NCI-H1930 (cell line): ENCODE measurements at regions not wholly inside any gene's neighbourhood (a gene's known extent, or its start where the extent isn't known, plus 50 kb on each side); places are given as distances from the start of the nearest gene placed in this dataset.
"Not testable (repeated sequence)": the region's sequence is repeated elsewhere in the genome, so short reads cannot be mapped to it uniquely, and the experiment has no call there.

Experiments
- DNase-seq, 2 experiments: peaks; one replicate each; lab custom pipeline; 2025; lab: John Stamatoyannopoulos, UW

DNA sequence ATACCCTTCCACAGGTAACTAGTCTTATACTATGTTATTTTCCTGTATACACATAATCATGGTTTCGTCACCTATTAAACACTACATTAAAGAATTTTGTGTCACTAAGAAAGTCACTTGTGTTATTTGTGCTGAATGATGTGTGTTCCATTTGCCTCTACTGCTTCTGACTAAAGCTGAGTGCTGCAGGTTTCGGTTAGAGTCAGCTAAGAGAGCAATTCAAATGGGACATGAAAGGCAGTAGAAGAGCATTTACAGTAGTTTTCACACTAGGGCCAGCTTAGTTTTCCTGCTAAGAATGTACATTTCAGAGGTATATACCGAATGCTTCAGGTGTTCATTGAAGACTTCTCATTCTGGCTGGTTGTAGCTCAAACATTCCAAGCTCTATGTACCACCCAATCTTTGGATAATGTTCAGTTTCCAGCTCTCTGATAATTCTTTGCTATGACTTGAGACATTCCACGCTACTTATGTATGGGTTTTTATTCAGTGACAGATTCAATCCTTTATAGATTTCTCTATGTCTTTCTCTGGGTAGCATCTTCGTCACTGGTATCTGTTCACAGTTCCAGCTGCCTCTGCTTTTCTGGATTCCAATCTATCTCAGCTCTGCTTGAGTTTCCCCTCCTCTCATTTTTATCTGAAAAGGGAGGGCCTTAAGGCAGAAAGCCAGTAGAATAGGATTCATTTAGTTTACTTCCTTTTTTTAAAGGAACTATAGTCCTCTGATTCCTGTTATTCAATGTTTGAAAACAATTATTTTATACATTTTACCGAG is 164.4 kb downstream of the CXXC4 start:
- DNase-seq: no peak

GRCh38 chr4:104326991-104327694 is 167.6 kb downstream of the CXXC4 start:
- DNase-seq: not testable (repeated sequence)

DNA sequence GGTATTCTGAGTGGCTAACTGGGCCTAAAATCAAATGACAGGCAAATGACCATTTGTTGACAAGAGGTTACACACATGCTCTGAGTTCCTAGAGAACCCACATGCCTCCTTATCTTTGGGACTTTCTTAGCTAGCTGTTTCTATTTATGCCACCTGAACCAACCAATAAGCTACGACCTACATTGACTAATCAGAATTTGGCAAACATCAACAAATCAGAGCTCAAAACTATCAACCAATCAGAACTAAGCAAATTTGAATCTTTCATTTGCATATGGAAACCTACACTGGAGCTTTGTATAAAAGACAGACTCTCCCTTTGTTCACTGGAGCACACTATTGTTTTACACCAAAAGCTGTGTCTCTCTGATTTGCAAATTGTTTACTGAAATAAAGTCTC is 192.0 kb downstream of the CXXC4 start:
- DNase-seq: no peak

GRCh38 chr4:104294811-104295210 is 199.9 kb downstream of the CXXC4 start:
- DNase-seq: no peak

DNA sequence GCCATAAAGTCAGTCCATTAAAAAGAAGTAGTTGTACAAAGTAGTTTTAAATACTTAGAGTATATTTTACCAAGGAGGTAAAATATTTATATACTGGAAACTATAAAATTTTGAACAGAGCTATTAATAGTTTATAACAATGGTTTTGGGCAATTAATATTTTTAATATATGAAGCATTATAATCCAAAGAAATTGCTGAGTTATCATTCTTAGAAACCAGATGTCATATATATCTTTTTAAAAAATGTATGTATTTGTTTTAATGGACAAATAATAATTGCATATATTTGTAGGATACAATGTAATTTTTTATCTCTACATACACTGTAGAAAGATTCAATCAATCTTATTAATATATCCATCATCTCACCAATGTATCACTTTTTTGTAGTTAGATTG is 207.8 kb downstream of the CXXC4 start:
- no peak for DNase-seq

- DNase-seq: no peak
Measured at GRCh38 chr4:104283303-104283702, 211.4 kb downstream of the CXXC4 start.

DNA sequence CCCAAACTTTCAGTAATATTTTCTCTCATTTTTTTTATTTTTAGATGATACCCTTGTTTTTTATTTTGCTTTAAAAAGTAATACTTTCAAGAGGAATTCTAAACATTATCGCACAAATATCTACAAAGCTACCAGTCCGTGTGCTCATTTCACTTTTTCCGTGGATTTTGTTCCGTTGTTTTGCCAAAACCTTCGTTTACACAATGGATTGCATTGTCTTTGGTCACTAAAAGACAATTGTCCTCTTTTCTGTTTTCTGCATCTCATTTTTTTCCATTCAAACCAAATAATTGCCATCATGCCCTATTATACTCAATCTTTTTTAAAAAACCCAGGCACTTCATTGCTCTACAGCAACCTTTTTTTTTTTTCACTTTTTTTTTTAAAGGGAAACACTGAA is 214.9 kb downstream of the CXXC4 start:
- no peak for DNase-seq

DNA sequence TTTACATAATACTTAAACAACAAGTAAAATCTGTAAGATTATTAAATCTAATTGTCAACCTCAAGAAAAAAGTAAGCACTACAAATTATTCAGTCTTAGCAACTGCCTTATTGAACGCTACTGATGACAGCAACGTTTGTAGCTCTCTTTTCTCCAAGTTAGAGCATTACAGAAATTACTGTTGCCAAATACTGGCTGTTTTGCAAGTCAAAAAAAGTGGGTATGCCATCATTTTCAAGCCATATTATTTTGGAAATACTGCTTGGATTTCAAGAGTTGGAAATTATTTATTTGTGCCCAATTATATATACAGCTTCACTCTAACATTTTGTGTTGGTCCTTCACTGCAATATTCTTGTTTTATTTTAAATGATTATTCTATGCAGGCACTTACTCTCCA is 221.7 kb downstream of the CXXC4 start:
- DNase-seq: no peak

DNA sequence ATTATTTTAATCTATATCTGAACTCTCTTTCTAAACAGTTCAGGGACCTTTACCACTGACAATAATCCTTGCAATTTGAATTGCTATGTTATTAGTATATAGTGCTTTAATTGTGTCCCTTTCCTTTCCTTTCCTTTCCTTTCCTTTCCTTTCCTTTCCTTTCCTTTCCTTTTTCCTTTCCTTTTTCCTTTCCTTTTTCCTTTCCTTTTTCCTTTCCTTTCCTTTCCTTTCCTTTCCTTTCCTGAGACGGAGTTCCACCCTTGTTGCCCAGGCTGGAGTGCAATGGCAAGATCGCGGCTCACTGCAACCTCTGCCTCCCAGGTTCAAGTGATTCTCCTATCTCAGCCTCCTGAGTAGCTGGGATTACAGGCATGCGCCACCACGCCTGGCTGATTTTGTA is 225.1 kb downstream of the CXXC4 start:
- not testable (repeated sequence) for DNase-seq

- DNase-seq: no peak
Measured at GRCh38 chr4:104263100-104263499, 231.6 kb downstream of the CXXC4 start.

- no peak for DNase-seq
Measured at GRCh38 chr4:104262678-104263077, 232.0 kb downstream of the CXXC4 start.

GRCh38 chr4:104248726-104249125 is 246.0 kb downstream of the CXXC4 start:
- DNase-seq: no peak

DNA sequence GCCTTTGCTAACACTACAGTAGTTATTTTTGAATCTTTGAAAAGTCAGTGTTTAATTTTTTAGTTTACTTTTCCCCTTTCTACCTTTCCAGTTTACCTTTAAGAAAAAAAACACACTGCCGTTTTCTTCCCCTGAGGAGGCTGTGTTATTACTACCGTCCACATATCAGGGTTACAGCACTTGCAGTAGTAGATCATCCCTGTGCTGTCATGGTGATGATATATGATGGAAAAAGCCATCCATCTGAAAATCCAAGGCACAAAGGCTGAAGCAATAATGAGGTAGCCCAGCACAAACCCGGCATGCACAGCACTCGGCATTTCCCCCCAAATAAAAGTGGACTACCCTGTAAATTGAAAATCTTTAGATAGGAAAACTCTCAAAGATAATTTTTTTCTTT is 258.7 kb downstream of the CXXC4 start:
- no peak for DNase-seq

DNA sequence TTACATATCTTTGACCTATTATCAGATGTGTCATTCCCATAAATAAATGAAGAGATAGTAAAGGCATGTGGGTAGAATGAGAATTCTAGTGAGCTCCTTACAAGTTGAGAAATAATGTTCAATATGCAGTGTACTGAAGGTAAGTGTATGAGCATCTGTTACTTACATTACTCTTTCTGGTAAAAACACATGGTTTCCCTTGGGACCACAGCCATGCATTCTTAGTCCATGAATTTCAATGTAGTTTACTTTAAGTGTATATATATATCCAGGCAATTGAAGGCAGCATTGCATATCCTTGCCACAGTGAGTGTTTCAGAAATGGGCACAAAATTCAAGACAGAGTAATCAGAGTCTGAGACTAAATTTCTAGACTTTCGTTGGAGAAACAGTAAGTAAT is 277.2 kb downstream of the CXXC4 start:
- no peak for DNase-seq

DNA sequence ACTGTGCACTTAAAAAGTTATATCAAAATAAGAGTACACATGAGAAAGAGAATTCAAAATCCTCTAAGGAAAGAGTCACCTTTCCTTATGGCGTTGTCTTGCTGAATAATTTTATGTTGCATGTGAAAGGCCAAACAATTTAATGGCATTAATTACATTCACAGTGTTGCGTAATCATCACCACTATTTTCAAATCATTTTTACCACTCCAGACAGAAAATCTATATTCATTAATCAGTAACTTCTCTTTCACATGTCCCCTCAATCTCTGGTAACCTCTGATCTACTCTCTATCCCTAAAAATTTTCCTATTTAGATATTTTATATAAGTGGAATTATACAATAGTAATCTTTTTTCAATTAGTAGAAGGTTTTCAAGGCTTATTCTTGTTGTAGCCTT is 283.0 kb downstream of the CXXC4 start:
- no peak for DNase-seq

DNA sequence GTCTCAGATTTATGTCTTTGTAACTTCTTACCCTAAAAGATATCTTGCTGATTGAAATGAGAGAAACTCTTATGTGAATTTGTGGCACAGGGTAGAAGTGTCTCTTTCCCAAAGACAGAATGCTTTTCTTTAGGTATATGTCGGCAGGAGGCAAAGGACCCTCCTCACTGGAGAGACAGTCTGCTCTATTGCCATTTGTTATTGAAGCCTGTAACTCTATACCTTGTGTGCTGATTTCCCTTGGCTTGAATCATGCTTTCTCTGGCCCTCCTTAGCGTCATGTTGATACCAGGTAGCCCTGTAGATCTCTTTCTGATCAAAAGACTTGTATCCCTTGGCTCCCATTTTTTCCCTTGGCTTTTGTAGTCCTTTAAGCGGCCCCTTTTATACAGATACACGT is 284.3 kb downstream of the CXXC4 start:
- DNase-seq: no peak

DNA sequence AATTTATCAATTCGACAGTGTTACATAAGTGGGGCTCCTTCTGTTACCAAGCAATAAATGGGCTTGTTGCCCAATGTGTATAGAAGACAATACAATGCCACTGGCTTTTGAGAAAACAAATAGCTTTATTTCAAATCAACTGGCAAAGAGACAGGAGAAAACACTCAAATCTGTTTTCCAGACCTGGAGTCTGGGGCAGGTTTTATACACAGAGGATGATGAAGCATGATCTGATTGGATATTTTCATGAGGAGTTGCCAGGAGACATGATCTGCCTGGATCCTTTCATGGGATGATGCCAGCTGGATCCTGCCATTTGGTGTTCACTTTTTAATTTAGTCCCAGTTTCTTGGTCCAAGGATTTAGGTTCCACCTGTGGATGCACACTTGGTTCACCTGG is 287.9 kb downstream of the CXXC4 start:
- no peak for DNase-seq

GRCh38 chr4:104205116-104205515 is 289.6 kb downstream of the CXXC4 start:
- DNase-seq: no peak

- DNase-seq: peak in 1 of 2 experiments; percentile 29
Measured at GRCh38 chr4:104188301-104188700, 306.4 kb downstream of the CXXC4 start.

DNA sequence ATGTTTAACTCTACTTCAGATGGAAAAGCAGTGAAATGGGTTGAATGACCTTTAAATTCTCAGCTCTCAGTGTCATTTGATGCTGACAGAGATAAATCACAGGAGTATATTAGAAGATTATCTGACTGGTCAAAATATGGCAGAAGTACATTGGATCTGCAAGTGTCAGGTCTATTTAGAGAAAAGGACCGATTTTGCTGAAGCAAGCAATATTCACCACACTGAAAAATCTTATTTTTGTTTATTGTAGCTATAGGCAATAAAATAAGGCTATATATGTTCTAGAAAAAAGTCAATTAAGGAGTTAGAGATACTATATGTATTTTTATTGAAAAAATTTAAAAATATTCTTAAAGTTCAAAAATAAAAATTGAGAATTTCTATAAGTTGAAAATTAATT is 325.3 kb downstream of the CXXC4 start:
- DNase-seq: no peak

DNA sequence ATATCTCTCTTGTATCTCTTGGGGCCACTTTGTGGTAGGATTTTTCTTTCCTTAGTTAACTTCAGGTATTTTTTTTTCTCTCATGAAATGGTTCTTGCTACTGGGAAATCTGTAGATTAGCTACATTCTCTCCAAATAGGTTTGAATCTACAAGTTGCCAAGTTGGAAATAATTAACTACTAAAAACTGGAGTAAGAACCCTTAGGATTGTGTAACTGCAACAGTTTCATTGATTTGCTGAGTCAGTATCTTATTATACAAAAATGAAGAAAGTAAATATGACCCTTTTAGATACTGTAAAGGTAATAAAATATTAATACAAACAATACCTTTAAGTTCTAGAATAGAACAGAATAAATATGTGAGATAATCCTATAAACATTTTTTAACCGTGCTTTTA is 327.9 kb downstream of the CXXC4 start:
- no peak for DNase-seq

DNA sequence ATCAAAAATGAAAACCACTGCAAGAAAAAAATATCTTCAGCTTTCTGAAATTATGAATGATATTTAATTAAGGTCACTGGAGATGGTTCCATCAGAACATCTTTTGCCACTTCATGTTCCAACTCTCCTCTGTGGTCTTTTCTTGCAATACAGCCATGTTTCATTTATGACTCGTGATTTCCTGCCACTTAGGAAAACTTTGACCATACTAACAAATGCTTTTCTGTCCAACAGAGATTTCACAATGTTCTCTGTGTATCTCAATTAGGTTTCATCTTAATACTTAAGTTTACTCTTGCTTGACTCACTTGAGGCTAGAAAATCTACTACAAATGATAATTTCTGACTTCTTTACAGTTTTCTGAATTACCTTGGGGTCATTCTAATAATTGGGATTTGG is 330.9 kb downstream of the CXXC4 start:
- DNase-seq: no peak

GRCh38 chr4:104146048-104146447 is 348.6 kb downstream of the CXXC4 start:
- DNase-seq: no peak

DNA sequence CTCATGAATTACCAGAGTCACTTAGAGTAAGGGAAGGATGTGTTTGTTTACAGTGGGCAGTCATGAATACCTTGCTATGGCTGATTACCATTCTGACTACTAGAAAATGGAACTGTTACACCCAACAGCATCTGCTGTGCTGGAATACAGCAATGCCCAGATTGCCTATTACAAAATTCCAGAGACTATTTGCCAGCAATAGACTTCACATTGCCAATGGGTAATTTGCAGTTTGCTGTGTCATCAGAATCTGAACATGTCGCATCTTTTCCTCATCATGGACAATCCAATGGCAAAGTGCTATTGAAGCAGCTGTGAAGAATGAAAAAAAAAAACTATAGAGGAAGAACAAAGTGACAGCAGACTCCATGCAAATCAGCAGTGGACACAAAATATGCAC is 356.6 kb downstream of the CXXC4 start:
- DNase-seq: no peak
